SU-DHL-6 (cell line): ENCODE measurements at regions not wholly inside any gene's neighbourhood (a gene's known extent, or its start where the extent isn't known, plus 50 kb on each side); places are given as distances from the start of the nearest gene placed in this dataset.

Source experiments
- CTCF ChIP-seq: fragments of 200-600 bp; sonication (generic); IDR thresholded peaks from one replicate; pipeline ENCODE4 v1.5.1; 2017; ENCODE audit warnings: antibody characterized with exemption, mild to moderate bottlenecking, low read length, moderate library complexity; ENCODE audit not compliant: insufficient read depth, poor library complexity, severe bottlenecking
- EZH2phosphoT487 ChIP-seq: fragments of 200-600 bp; sonication (generic), shearing (Covaris generic); conservative IDR thresholded peaks from 2 replicates; pipeline ENCODE4 v1.6.1; 2018; ENCODE audit warnings: mild to moderate bottlenecking, antibody characterized with exemption, low read length, moderate library complexity, mixed read lengths

DNA sequence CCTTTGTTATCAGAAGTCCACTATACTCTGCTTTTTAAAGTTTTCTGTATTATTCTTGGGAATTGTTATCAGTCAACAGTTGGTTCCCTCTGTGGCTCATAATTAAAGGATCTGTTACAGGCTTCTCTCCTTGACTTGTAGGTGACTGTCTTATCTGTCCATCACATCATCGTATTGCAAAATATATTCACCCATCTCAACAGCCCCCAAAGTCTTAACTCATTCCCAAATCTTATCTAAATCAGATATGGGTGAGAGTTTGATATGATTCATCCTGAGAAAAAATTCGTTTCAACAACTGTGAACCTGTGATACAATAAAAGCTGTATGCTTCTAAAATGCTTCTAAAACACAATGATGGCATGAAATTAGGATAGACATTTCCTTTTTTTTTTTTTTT, 1245.6 kb upstream of the RAG2 start:
- TF ChIP-seq EZH2phosphoT487 (no peak), CTCF (no peak)
